A549 (cell line): ENCODE measurements at regions not wholly inside any gene's neighbourhood (a gene's known extent, or its start where the extent isn't known, plus 50 kb on each side); places are given as distances from the start of the nearest gene placed in this dataset.

ENCODE experiments used
- ATAC-seq, 2 experiments: fragments of 200-7000 bp in 1 of 2; fragments of >200 bp in 1 of 2; cut with Nextera tagmentation in 1 of 2; cut with Tn5 transposase in 1 of 2; 3 replicates each; pipeline versions ENCODE4 v1.8.0 to v1.9.1; 2018 to 2020; ENCODE audit warnings: mild to moderate bottlenecking in 1 of 2, moderate library complexity in 1 of 2
- CTCF ChIA-PET: fragments of 300-600 bp; sonication (Branson Sonifier 250); formaldehyde crosslinking; extraction: SDS; loops from one replicate; lab custom pipeline; 2021; ENCODE audit warnings: antibody characterized with exemption, inconsistent platforms; lab: Yijun Ruan, JAX
- POLR2A ChIA-PET: fragments of 350-600 bp; formaldehyde crosslinking; extraction: SDS; loops from one replicate; lab custom pipeline; 2021; ENCODE audit warnings: antibody characterized with exemption, inconsistent platforms; lab: Yijun Ruan, JAX
- DNase-seq, 2 experiments: peaks; one replicate each; pipeline versions ENCODE4 v3.0.0 to v3.0.0-alpha.2; 2011 to 2016; ENCODE audit warnings: low read depth in 1 of 2, low spot score in 1 of 2
- FAIRE-seq: peaks from 2 replicates; lab custom pipeline; 2011; peaks lifted over from hg19 to GRCh38; lab: Jason Lieb, UNC
- H3K27ac ChIP-seq, 2 experiments: fragments of >200 bp; sonication (Bioruptor Twin); formaldehyde crosslinking; 3 replicates each; pipeline ENCODE4 v1.5.1; 2016 to 2017
- H3K4me1 ChIP-seq: fragments of >200 bp; sonication (Bioruptor Twin); formaldehyde crosslinking; 3 replicates; pipeline ENCODE4 v1.6.1; 2016
- H3K4me2 ChIP-seq: fragments of >200 bp; sonication (Bioruptor Twin); formaldehyde crosslinking; 3 replicates; pipeline ENCODE4 v1.6.1; 2016
- H3K4me3 ChIP-seq: fragments of >200 bp; sonication (Bioruptor Twin); formaldehyde crosslinking; 3 replicates; pipeline ENCODE4 v1.5.1; 2016
- H3K9me3 ChIP-seq: fragments of >200 bp; sonication (Bioruptor Twin); formaldehyde crosslinking; 3 replicates; pipeline ENCODE4 v1.6.1; 2016
- ATOH8 ChIP-seq: fragments of 250-450 bp; sonication (Bioruptor Pico); IDR thresholded peaks from 2 replicates; pipeline ENCODE4 v1.5.0; 2020; ENCODE audit warnings: low read depth, mild to moderate bottlenecking, moderate library complexity
- BCL3 ChIP-seq: fragments of >200 bp; sonication (Bioruptor Twin); formaldehyde crosslinking; IDR thresholded peaks from 3 replicates; pipeline ENCODE4 v1.6.1; 2016
- CBX2 ChIP-seq: fragments of 200-600 bp; sonication (generic); IDR thresholded peaks from 2 replicates; pipeline ENCODE4 v1.6.1; 2016; ENCODE audit warnings: low read depth, mild to moderate bottlenecking, borderline replicate concordance
- CEBPB ChIP-seq, 2 experiments: fragments of >200 bp in 1 of 2; sonication (Bioruptor Twin) in 1 of 2; formaldehyde crosslinking in 1 of 2; IDR thresholded peaks; 2 replicates each; pipeline ENCODE4 v1.6.1; 2012 to 2016
- CTCF ChIP-seq: fragments of >200 bp; sonication (Bioruptor Twin); formaldehyde crosslinking; IDR thresholded peaks from 3 replicates; pipeline ENCODE4 v1.5.1; 2016
- E2F6 ChIP-seq: IDR thresholded peaks from 2 replicates; pipeline ENCODE4 v1.6.1; 2012; ENCODE audit warnings: low read depth, borderline replicate concordance
- ELK1 ChIP-seq: fragments of 150-350 bp; IDR thresholded peaks from 2 replicates; pipeline ENCODE4 v1.6.1; 2014; ENCODE audit warnings: low read depth, mild to moderate bottlenecking, low read length
- EP300 ChIP-seq, 2 experiments: fragments of >200 bp; sonication (Bioruptor Twin); formaldehyde crosslinking; IDR thresholded peaks; 2 replicates in 1 of 2; 3 replicates in 1 of 2; pipeline ENCODE4 v1.6.1; 2016 to 2017
- ESRRA ChIP-seq: fragments of 150-350 bp; IDR thresholded peaks from 2 replicates; pipeline ENCODE4 v1.6.1; 2014; ENCODE audit warnings: mild to moderate bottlenecking, low read length, borderline replicate concordance
- HES2 ChIP-seq: fragments of >200 bp; sonication (Bioruptor Twin); formaldehyde crosslinking; IDR thresholded peaks from 2 replicates; pipeline ENCODE4 v1.6.1; 2016
- HMGXB4 ChIP-seq: fragments of 250-450 bp; sonication (Bioruptor Pico); IDR thresholded peaks from 2 replicates; pipeline ENCODE4 v1.5.0; 2021; ENCODE audit warnings: mild to moderate bottlenecking, moderate library complexity, borderline replicate concordance
- JUNB ChIP-seq: fragments of >200 bp; sonication (Bioruptor Twin); formaldehyde crosslinking; IDR thresholded peaks from 2 replicates; pipeline ENCODE4 v1.6.1; 2016
- MAX ChIP-seq: IDR thresholded peaks from 2 replicates; pipeline ENCODE4 v1.6.1; 2012
- MAZ ChIP-seq: fragments of 150-350 bp; IDR thresholded peaks from 2 replicates; pipeline ENCODE4 v1.6.1; 2014; ENCODE audit warnings: antibody characterized with exemption, low read depth, low read length, borderline replicate concordance
- MYC ChIP-seq: IDR thresholded peaks from 2 replicates; pipeline ENCODE4 v1.6.1; 2012; ENCODE audit warnings: mild to moderate bottlenecking, inconsistent platforms, low read length, improper control_type of control experiment, borderline replicate concordance
- NFE2L2 ChIP-seq: fragments of 150-350 bp; conservative IDR thresholded peaks from 2 replicates; pipeline ENCODE4 v1.6.1; 2014; ENCODE audit warnings: low read length
- NPAS2 ChIP-seq: fragments of 250-450 bp; sonication (Bioruptor Pico); IDR thresholded peaks from 2 replicates; pipeline ENCODE4 v1.8.0; 2022; ENCODE audit warnings: mild to moderate bottlenecking, moderate library complexity, borderline replicate concordance
- PHF8 ChIP-seq: fragments of 200-600 bp; sonication (generic); IDR thresholded peaks from 2 replicates; pipeline ENCODE4 v1.6.1; 2016; ENCODE audit warnings: low read depth, mild to moderate bottlenecking, antibody characterized with exemption, moderate library complexity, borderline replicate concordance
- POLR2AphosphoS2 ChIP-seq: conservative IDR thresholded peaks from 2 replicates; pipeline ENCODE4 v1.6.1; 2012; ENCODE audit warnings: low read length, improper control_type of control experiment, inconsistent platforms
- RCOR1 ChIP-seq: fragments of 150-350 bp; IDR thresholded peaks from 2 replicates; pipeline ENCODE4 v1.6.1; 2014; ENCODE audit warnings: antibody characterized with exemption, low read length, low read depth
- TFCP2L1 ChIP-seq: fragments of 250-450 bp; sonication (Bioruptor Pico); IDR thresholded peaks from 2 replicates; pipeline ENCODE4 v1.5.0; 2021; ENCODE audit warnings: mild to moderate bottlenecking
- ZSCAN20 ChIP-seq: fragments of 250-450 bp; sonication (Bioruptor Pico); IDR thresholded peaks from 2 replicates; pipeline ENCODE4 v1.8.0; 2022; ENCODE audit warnings: mild to moderate bottlenecking, moderate library complexity
- WGBS: methylation state at CpG from one replicate; pipeline ENCODE4 v1.1.6; 2017; ENCODE audit errors: missing lambda C conversion rate; 5-methylcytosine and 5-hydroxymethylcytosine counted together

GRCh38 chr5:29697785-29698414, 1495.6 kb upstream of the CDH6 start:
- H3K4me2 ChIP-seq, result no peak overlapping the region
- 0 out of 3 replicates have a peak, but pooled peaks have one; percentile 12 for TF ChIP-seq CTCF
- TF ChIP-seq MAZ, result no peak
- TF ChIP-seq, all 56 proteins: peak for 1
- Histone ChIP-seq H3K4me1 (no peaks in the 10 kb centered on the region), H3K4me3 (no peak overlapping the region), H3K9me3 (no peaks in the 10 kb centered on the region), H3K27ac (no peak overlapping the region)
- peak in 1 of 2 experiments; percentile 50; a peak in 2 of 6 replicates for ATAC-seq
- no peak for FAIRE-seq
- 45% methylated on average over 9 of the region's 9 CpGs for WGBS
- POLR2A ChIA-PET, result no interaction called here
- CTCF ChIA-PET, result no interaction called here
- DNase-seq, result peak in 1 of 2 experiments; percentile 12

- DNase-seq (no peak), ATAC-seq (no peak)
- CTCF ChIA-PET, result no interaction called here
These were observed 1496.2 kb upstream of the CDH6 start for GRCh38 chr5:29697278-29697677.

GRCh38 chr5:29672678-29673077, 1520.8 kb upstream of the CDH6 start:
- H3K4me3 ChIP-seq, result no peak overlapping the region
- no peaks in the 10 kb centered on the region for H3K4me1 ChIP-seq
- no peak for DNase-seq
- CTCF ChIA-PET, result no interaction called here
- ATAC-seq, result no peak
- H3K27ac ChIP-seq, result no peak overlapping the region
- no peak for FAIRE-seq
- POLR2A ChIA-PET, result no interaction called here
- no peak overlapping the region for H3K4me2 ChIP-seq
- 20% methylated on average over 3 of the region's 3 CpGs for WGBS
- H3K9me3 ChIP-seq, result no peaks in the 10 kb centered on the region
- TF ChIP-seq RCOR1 (no peak), HES2 (no peak), NPAS2 (CRISPR knock-in tag) (no peak), HMGXB4 (CRISPR knock-in tag) (no peak), POLR2AphosphoS2 (no peak), E2F6 (no peak), CBX2 (no peak), NFE2L2 (no peak), CEBPB (IDR thresholded peaks at IDR 0.05) (no peak), BCL3 (no peak), MYC (no peak)

More at GRCh38 chr5:29697278-29697677, 1496.2 kb upstream of the CDH6 start:
- Histone ChIP-seq H3K4me3 (no peak overlapping the region), H3K9me3 (no peaks in the 10 kb centered on the region), H3K4me2 (no peak overlapping the region)
- POLR2A ChIA-PET, result no interaction called here
- whole genome bisulfite sequencing, result 17% methylated on average over 2 of the region's 2 CpGs
- TF ChIP-seq ZSCAN20 (CRISPR knock-in tag), result no peak
- no peak for TF ChIP-seq ELK1
- TF ChIP-seq PHF8, result no peak
- no peak for TF ChIP-seq NFE2L2
- TF ChIP-seq MAX, result no peak
- no peak for TF ChIP-seq TFCP2L1 (CRISPR knock-in tag)
- TF ChIP-seq EP300 (IDR thresholded peaks at IDR 0.05), result no peak
- no peak for TF ChIP-seq ATOH8 (CRISPR knock-in tag)
- no peak for TF ChIP-seq ESRRA
- no peak for TF ChIP-seq E2F6
- no peak for TF ChIP-seq JUNB
- TF ChIP-seq, all 56 proteins: peak for 0
- no peak overlapping the region for H3K27ac ChIP-seq
- FAIRE-seq, result no peak
- no peaks in the 10 kb centered on the region for H3K4me1 ChIP-seq
